Sigmoid colon (tissue), 4 donors: ENCODE measurements at regions not wholly inside any gene's neighbourhood (a gene's known extent, or its start where the extent isn't known, plus 50 kb on each side); places are given as distances from the start of the nearest gene placed in this dataset.

Experiments used
- CTCF ChIP-seq, 4 experiments: fragments of 450-650 bp in 3 of 4; fragments of 200-600 bp in 1 of 4; IDR thresholded peaks; one replicate each; pipeline ENCODE4 v1.5.1; 2016 to 2019; ENCODE audit warnings: antibody characterized with exemption in 4 of 4, mild to moderate bottlenecking in 3 of 4, moderate library complexity in 2 of 4
- EP300 ChIP-seq, 4 donors: sonication (generic); formaldehyde crosslinking; IDR thresholded peaks; one replicate each; pipeline ENCODE4 v1.6.1; 2017; ENCODE audit warnings: antibody characterized with exemption in 4 of 4

DNA sequence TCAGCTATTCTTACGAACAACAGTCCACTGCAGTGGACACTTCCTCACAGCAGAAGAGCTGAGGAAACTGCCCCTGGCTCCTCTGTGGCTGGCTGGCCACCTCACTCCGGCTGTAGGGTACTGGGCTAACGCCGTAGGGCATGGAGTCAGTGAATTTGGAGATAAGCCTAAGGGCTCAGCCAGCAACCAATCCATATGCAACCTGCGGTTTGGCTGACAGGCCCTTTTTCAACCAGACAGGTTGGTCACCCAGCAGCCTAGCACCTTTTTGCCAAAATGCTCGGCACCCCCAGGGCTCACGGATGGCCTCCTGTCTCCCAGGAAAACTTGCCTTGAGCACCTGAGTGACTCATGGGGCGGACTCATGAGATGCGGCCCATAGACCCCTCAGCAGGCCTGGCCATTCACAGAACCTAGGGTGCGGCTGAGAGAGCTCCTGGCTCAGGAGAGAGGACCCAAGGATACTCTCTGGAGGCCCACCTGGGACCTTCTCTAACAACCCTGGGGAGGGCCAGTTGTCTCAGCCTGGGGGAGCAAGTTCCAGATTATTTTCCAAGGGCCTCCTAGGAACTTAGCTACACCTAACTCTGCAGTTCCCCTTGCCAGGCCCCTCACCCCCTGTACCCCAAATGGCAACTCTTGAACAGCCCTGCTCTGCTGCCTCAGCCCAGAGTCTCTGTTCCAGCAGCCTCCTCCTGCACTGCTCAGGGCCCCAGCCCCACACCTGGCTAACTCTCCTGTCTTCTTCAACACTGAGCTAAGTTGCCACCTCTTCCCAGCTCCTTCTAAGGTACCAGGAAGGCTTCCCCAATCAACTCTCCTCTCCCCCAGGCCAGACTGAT lies 252.1 kb downstream of the CYP26B1 start:
- TF ChIP-seq EP300 (IDR thresholded peaks at IDR 0.05) (no peak), CTCF (IDR thresholded peaks at IDR 0.05) (no peak)
